SU-DHL-6 (cell line): ENCODE measurements at regions not wholly inside any gene's neighbourhood (a gene's known extent, or its start where the extent isn't known, plus 50 kb on each side); places are given as distances from the start of the nearest gene placed in this dataset.
"Not testable (repeated sequence)": the region's sequence is repeated elsewhere in the genome, so short reads cannot be mapped to it uniquely, and the experiment has no call there.

Experiments used
- EZH2phosphoT487 ChIP-seq: fragments of 200-600 bp; sonication (generic), shearing (Covaris generic); conservative IDR thresholded peaks from 2 replicates; pipeline ENCODE4 v1.6.1; 2018; ENCODE audit warnings: mild to moderate bottlenecking, antibody characterized with exemption, low read length, moderate library complexity, mixed read lengths
- TF ChIP-seq, protein P1 (sequence below): fragments of 200-600 bp; sonication (generic); IDR thresholded peaks from one replicate; pipeline ENCODE4 v1.5.1; 2017; ENCODE audit warnings: antibody characterized with exemption, mild to moderate bottlenecking, low read length, moderate library complexity; ENCODE audit not compliant: insufficient read depth, poor library complexity, severe bottlenecking

DNA sequence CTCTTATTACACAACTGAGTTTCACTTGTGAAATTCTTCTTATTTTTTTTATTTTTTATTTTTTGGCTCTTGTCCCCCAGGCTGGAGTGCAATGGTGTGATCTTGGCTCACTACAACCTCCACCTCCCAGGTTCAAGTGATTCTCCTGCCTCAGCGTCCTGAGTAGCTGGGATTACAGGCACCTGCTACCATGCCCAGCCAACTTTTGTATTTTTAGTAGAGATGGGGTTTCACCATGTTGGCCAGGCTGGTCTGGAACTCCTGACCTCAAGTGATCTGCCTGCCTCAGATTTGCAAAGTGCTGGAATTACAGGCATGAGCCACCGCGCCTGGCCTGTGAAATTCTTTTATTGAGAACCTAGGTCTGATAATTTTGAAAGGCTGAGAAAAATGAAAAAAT is 688.3 kb upstream of the CA10 start:
- TF ChIP-seq, protein P1, sequence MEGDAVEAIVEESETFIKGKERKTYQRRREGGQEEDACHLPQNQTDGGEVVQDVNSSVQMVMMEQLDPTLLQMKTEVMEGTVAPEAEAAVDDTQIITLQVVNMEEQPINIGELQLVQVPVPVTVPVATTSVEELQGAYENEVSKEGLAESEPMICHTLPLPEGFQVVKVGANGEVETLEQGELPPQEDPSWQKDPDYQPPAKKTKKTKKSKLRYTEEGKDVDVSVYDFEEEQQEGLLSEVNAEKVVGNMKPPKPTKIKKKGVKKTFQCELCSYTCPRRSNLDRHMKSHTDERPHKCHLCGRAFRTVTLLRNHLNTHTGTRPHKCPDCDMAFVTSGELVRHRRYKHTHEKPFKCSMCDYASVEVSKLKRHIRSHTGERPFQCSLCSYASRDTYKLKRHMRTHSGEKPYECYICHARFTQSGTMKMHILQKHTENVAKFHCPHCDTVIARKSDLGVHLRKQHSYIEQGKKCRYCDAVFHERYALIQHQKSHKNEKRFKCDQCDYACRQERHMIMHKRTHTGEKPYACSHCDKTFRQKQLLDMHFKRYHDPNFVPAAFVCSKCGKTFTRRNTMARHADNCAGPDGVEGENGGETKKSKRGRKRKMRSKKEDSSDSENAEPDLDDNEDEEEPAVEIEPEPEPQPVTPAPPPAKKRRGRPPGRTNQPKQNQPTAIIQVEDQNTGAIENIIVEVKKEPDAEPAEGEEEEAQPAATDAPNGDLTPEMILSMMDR = not testable (repeated sequence)
- not testable (repeated sequence) for TF ChIP-seq EZH2phosphoT487
